GM23338 (cell line): ENCODE measurements at regions not wholly inside any gene's neighbourhood (a gene's known extent, or its start where the extent isn't known, plus 50 kb on each side); places are given as distances from the start of the nearest gene placed in this dataset.
A peak's percentile ranks its signal among the peaks of the same experiment; 100 is the strongest.

Experiments
- ATAC-seq: fragments of 200-7000 bp; cut with Tn5 transposase; 3 replicates; pipeline ENCODE4 v1.9.1; 2020
- DNase-seq: peaks from one replicate; pipeline ENCODE4 v3.0.0-alpha.2; 2015; ENCODE audit warnings: low spot score
- H2AFZ ChIP-seq: fragments of 200-600 bp; sonication (generic); 2 replicates; pipeline ENCODE4 v1.8.0; 2016; ENCODE audit warnings: antibody characterized with exemption, mild to moderate bottlenecking, moderate library complexity
- H3F3A ChIP-seq: fragments of 200-600 bp; sonication (generic); replicated peaks from 2 replicates; pipeline ENCODE4 v1.8.0; 2017; ENCODE audit warnings: antibody characterized with exemption, mixed run types, low read depth
- H3K27ac ChIP-seq: fragments of 200-600 bp; sonication (generic); 2 replicates; pipeline ENCODE4 v1.6.1; 2016; ENCODE audit warnings: low read depth
- H3K27me3 ChIP-seq: fragments of 200-600 bp; sonication (generic); 2 replicates; pipeline ENCODE4 v1.8.0; 2016; ENCODE audit warnings: mild to moderate bottlenecking, mixed run types, moderate library complexity; ENCODE audit not compliant: insufficient read depth
- H3K36me3 ChIP-seq: fragments of 200-600 bp; sonication (generic); 2 replicates; pipeline ENCODE4 v1.8.0; 2016; ENCODE audit warnings: mild to moderate bottlenecking; ENCODE audit not compliant: insufficient read depth
- H3K4me1 ChIP-seq: fragments of 200-600 bp; sonication (generic); 2 replicates; pipeline ENCODE4 v1.8.0; 2016; ENCODE audit warnings: mild to moderate bottlenecking, moderate library complexity; ENCODE audit not compliant: insufficient read depth
- H3K4me2 ChIP-seq: fragments of 200-600 bp; sonication (generic); 2 replicates; pipeline ENCODE4 v1.7.1; 2017; ENCODE audit warnings: mixed run types
- H3K4me3 ChIP-seq: fragments of 200-600 bp; sonication (generic); 2 replicates; pipeline ENCODE4 v1.6.1; 2016; ENCODE audit warnings: mixed run types
- H3K79me2 ChIP-seq: fragments of 200-600 bp; sonication (generic); replicated peaks from 2 replicates; pipeline ENCODE4 v1.8.0; 2017; ENCODE audit warnings: mild to moderate bottlenecking; ENCODE audit not compliant: insufficient read depth
- H3K9me2 ChIP-seq: fragments of 200-600 bp; sonication (generic); 2 replicates; pipeline ENCODE4 v1.8.0; 2017; ENCODE audit not compliant: insufficient read depth
- H4K20me1 ChIP-seq: fragments of 200-600 bp; sonication (generic); replicated peaks from 2 replicates; pipeline ENCODE4 v1.8.0; 2017; ENCODE audit warnings: mild to moderate bottlenecking; ENCODE audit not compliant: insufficient read depth
- H3K27ac Mint-ChIP-seq: 2 replicates; pipeline ENCODE4 v1.8.0; 2020; ENCODE audit warnings: inconsistent platforms, mild to moderate bottlenecking, moderate library complexity, mixed read lengths
- H3K27me3 Mint-ChIP-seq: 3 replicates; pipeline ENCODE4 v1.8.0; 2022; ENCODE audit warnings: low read depth, mild to moderate bottlenecking, moderate library complexity, mixed read lengths, inconsistent platforms; ENCODE audit not compliant: insufficient read depth, poor library complexity
- H3K36me3 Mint-ChIP-seq: 3 replicates; pipeline ENCODE4 v1.8.0; 2021; ENCODE audit warnings: low read depth, mild to moderate bottlenecking, inconsistent platforms, moderate library complexity, mixed read lengths
- H3K4me1 Mint-ChIP-seq: 3 replicates; pipeline ENCODE4 v1.8.0; 2020; ENCODE audit warnings: mild to moderate bottlenecking, inconsistent platforms, mixed read lengths
- H3K4me3 Mint-ChIP-seq: 3 replicates; pipeline ENCODE4 v1.8.0; 2021; ENCODE audit warnings: moderate library complexity, mild to moderate bottlenecking, inconsistent platforms, mixed read lengths
- H3K9me3 Mint-ChIP-seq: 3 replicates; pipeline ENCODE4 v1.8.0; 2020; ENCODE audit warnings: moderate library complexity, mild to moderate bottlenecking, inconsistent platforms, mixed read lengths
- CREB1 ChIP-seq: fragments of 250-450 bp; sonication (Bioruptor Pico); IDR thresholded peaks from 2 replicates; pipeline ENCODE4 v1.5.0; 2020; ENCODE audit warnings: low read depth, mild to moderate bottlenecking, moderate library complexity
- EZH2phosphoT487 ChIP-seq: fragments of 200-600 bp; sonication (generic); IDR thresholded peaks from one replicate; pipeline ENCODE4 v1.8.1; 2018; ENCODE audit warnings: antibody characterized with exemption; ENCODE audit not compliant: unreplicated experiment
- JUNB ChIP-seq: IDR thresholded peaks from one replicate; pipeline ENCODE4 v1.6.1; 2016; ENCODE audit warnings: antibody characterized with exemption; ENCODE audit not compliant: unreplicated experiment
- NANOG ChIP-seq: IDR thresholded peaks from 2 replicates; pipeline ENCODE4 v1.6.1; 2016; ENCODE audit warnings: antibody characterized with exemption, borderline replicate concordance
- STAT1 ChIP-seq: IDR thresholded peaks from one replicate; pipeline ENCODE4 v1.6.1; 2016; ENCODE audit warnings: antibody characterized with exemption; ENCODE audit not compliant: unreplicated experiment
- ZNF114 ChIP-seq: fragments of 250-450 bp; sonication (Bioruptor Pico); IDR thresholded peaks from 2 replicates; pipeline ENCODE4 v1.5.0; 2020; ENCODE audit warnings: mild to moderate bottlenecking, moderate library complexity
- TF ChIP-seq, protein P1 (sequence below), 2 experiments: fragments of 200-600 bp in 1 of 2; sonication (generic) in 1 of 2; conservative IDR thresholded peaks; 2 replicates each; pipeline versions ENCODE4 v1.5.1 to v1.6.1; 2016 to 2017; ENCODE audit warnings: antibody characterized with exemption in 2 of 2, low read depth in 2 of 2, mild to moderate bottlenecking in 2 of 2, moderate library complexity in 1 of 2
- TF ChIP-seq, protein P2 (sequence below): fragments of 250-450 bp; sonication (Bioruptor Pico); IDR thresholded peaks from 2 replicates; pipeline ENCODE4 v1.5.0; 2020; ENCODE audit warnings: mild to moderate bottlenecking, moderate library complexity
- TF ChIP-seq, protein P3 (sequence below): IDR thresholded peaks from 2 replicates; pipeline ENCODE4 v1.6.1; 2016; ENCODE audit warnings: antibody characterized with exemption

DNA sequence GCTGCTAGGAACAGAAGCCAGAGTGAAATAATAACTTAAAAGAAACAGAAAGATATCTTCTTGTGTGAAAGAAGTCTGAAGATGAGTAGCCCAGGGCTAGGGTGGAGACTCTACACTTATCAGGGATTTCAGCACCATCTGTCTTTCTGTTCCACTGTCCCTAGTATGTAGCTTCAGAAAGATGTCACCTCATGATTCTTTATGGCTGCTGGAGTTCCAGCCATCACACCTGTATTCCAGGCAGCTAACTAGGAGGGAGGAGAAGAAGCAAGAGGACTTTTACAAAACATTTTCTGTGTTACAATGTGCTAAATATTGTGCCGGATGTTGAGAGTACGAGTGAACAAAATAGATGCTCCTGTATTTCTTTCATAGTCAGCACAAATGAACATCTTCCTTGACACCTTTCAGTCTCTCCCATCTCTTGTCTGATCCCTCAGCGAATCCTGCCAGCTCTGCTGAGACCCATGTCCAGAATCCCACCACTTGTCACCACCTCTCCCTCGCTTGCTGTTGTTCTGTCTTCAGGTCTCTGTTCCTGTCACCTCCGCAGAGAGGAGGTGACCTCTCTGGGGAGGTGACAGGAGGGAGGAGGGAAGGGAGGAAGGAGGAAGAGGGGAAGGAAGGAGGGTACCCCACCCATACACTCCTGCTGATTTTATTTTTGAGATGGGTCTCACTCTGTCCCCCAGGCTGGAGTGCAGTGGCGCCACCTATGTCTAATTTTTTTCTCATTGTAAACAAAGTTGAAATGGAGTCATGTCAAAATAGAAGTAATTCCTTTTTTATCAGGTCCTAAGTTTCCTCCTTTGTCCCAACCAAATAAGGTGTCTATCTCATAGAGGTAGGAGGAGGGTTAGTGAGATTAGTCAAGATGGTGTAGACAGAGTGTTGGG is 188.9 kb downstream of the TFAP2C start:
- no peaks in the 10 kb centered on the region for H4K20me1 ChIP-seq
- H3K4me2 ChIP-seq: no peak overlapping the region
- no peak for ATAC-seq
- Mint-ChIP-seq H3K4me1 (peaks cover 22% of the 10 kb centered on the region), H3K9me3 (peaks cover 4% of the 10 kb centered on the region; the same call in 2 of the 3 replicates), H3K27ac (no peak overlapping the region), H3K4me3 (no peak overlapping the region), H3K27me3 (peaks cover 9% of the 10 kb centered on the region), H3K36me3 (no peaks in the 10 kb centered on the region; the same call in 2 of the 3 replicates)
- H3F3A ChIP-seq: no peaks in the 10 kb centered on the region
- no peaks in the 10 kb centered on the region for H3K27me3 ChIP-seq
- H3K36me3 ChIP-seq: no peaks in the 10 kb centered on the region
- no peaks in the 10 kb centered on the region for H3K79me2 ChIP-seq
- H3K9me2 ChIP-seq: no peaks in the 10 kb centered on the region
- H3K4me1 ChIP-seq: peaks cover 5% of the 10 kb centered on the region
- no peak overlapping the region for H2AFZ ChIP-seq
- TF ChIP-seq, protein P1, sequence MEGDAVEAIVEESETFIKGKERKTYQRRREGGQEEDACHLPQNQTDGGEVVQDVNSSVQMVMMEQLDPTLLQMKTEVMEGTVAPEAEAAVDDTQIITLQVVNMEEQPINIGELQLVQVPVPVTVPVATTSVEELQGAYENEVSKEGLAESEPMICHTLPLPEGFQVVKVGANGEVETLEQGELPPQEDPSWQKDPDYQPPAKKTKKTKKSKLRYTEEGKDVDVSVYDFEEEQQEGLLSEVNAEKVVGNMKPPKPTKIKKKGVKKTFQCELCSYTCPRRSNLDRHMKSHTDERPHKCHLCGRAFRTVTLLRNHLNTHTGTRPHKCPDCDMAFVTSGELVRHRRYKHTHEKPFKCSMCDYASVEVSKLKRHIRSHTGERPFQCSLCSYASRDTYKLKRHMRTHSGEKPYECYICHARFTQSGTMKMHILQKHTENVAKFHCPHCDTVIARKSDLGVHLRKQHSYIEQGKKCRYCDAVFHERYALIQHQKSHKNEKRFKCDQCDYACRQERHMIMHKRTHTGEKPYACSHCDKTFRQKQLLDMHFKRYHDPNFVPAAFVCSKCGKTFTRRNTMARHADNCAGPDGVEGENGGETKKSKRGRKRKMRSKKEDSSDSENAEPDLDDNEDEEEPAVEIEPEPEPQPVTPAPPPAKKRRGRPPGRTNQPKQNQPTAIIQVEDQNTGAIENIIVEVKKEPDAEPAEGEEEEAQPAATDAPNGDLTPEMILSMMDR (conservative IDR thresholded peaks at IDR 0.05; ENCODE audit: low read depth in 2 of 2): peak; percentile 54 to 64
- TF ChIP-seq EZH2phosphoT487: no peak
- no peak for TF ChIP-seq NANOG
- peak; percentile 47 for DNase-seq
- no peak overlapping the region for H3K4me3 ChIP-seq
- H3K27ac ChIP-seq: no peak overlapping the region

DNA sequence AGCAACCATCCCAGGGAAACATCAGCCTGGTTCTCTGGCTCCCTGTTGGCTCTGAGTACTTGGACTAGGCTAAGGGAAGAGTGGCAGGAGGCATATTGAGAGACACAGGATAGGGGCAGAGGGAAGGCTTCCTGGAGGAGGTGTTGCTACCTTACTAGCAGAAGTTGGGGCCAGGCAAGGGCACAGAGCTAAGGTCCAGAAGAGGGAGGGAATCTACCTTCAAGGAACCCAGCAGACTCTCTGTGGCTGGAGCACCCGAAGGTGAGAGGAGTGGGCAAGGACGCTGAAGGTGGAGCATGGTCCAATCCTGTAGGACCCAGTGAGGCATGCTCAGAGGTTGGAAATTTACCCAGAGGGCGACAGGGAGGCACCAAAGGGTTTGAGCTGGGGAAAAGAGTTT is 191.9 kb downstream of the TFAP2C start:
- Histone ChIP-seq H3K4me3 (no peak overlapping the region), H4K20me1 (no peaks in the 10 kb centered on the region), H3K4me2 (no peak overlapping the region), H3K4me1 (no peaks in the 10 kb centered on the region), H3K36me3 (no peaks in the 10 kb centered on the region), H3K27ac (no peak overlapping the region), H3K27me3 (no peaks in the 10 kb centered on the region), H2AFZ (peak overlapping the region; percentile 66; the same call in 1 of the 2 replicates), H3K79me2 (no peaks in the 10 kb centered on the region), H3K9me2 (no peaks in the 10 kb centered on the region), H3F3A (no peaks in the 10 kb centered on the region)
- Mint-ChIP-seq H3K9me3 (peaks cover 4% of the 10 kb centered on the region; the same call in 2 of the 3 replicates), H3K27me3 (peaks cover 10% of the 10 kb centered on the region), H3K4me3 (no peak overlapping the region), H3K36me3 (no peaks in the 10 kb centered on the region), H3K4me1 (peaks cover 12% of the 10 kb centered on the region), H3K27ac (no peak overlapping the region)
- peak; percentile 45; the same call in 2 of the 3 replicates for ATAC-seq
- peak; percentile 40 for DNase-seq
- no peak for TF ChIP-seq EZH2phosphoT487
- no peak for TF ChIP-seq ZNF114 (CRISPR knock-in tag)
- TF ChIP-seq, protein P2, sequence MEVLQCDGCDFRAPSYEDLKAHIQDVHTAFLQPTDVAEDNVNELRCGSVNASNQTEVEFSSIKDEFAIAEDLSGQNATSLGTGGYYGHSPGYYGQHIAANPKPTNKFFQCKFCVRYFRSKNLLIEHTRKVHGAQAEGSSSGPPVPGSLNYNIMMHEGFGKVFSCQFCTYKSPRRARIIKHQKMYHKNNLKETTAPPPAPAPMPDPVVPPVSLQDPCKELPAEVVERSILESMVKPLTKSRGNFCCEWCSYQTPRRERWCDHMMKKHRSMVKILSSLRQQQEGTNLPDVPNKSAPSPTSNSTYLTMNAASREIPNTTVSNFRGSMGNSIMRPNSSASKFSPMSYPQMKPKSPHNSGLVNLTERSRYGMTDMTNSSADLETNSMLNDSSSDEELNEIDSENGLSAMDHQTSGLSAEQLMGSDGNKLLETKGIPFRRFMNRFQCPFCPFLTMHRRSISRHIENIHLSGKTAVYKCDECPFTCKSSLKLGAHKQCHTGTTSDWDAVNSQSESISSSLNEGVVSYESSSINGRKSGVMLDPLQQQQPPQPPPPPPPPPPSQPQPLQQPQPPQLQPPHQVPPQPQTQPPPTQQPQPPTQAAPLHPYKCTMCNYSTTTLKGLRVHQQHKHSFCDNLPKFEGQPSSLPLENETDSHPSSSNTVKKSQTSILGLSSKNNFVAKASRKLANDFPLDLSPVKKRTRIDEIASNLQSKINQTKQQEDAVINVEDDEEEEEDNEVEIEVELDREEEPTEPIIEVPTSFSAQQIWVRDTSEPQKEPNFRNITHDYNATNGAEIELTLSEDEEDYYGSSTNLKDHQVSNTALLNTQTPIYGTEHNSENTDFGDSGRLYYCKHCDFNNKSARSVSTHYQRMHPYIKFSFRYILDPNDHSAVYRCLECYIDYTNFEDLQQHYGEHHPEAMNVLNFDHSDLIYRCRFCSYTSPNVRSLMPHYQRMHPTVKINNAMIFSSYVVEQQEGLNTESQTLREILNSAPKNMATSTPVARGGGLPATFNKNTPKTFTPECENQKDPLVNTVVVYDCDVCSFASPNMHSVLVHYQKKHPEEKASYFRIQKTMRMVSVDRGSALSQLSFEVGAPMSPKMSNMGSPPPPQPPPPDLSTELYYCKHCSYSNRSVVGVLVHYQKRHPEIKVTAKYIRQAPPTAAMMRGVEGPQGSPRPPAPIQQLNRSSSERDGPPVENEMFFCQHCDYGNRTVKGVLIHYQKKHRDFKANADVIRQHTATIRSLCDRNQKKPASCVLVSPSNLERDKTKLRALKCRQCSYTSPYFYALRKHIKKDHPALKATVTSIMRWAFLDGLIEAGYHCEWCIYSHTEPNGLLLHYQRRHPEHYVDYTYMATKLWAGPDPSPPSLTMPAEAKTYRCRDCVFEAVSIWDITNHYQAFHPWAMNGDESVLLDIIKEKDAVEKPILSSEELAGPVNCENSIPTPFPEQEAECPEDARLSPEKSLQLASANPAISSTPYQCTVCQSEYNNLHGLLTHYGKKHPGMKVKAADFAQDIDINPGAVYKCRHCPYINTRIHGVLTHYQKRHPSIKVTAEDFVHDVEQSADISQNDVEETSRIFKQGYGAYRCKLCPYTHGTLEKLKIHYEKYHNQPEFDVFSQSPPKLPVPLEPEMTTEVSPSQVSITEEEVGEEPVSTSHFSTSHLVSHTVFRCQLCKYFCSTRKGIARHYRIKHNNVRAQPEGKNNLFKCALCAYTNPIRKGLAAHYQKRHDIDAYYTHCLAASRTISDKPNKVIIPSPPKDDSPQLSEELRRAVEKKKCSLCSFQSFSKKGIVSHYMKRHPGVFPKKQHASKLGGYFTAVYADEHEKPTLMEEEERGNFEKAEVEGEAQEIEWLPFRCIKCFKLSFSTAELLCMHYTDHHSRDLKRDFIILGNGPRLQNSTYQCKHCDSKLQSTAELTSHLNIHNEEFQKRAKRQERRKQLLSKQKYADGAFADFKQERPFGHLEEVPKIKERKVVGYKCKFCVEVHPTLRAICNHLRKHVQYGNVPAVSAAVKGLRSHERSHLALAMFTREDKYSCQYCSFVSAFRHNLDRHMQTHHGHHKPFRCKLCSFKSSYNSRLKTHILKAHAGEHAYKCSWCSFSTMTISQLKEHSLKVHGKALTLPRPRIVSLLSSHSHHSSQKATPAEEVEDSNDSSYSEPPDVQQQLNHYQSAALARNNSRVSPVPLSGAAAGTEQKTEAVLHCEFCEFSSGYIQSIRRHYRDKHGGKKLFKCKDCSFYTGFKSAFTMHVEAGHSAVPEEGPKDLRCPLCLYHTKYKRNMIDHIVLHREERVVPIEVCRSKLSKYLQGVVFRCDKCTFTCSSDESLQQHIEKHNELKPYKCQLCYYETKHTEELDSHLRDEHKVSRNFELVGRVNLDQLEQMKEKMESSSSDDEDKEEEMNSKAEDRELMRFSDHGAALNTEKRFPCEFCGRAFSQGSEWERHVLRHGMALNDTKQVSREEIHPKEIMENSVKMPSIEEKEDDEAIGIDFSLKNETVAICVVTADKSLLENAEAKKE (CRISPR knock-in tag): no peak
- TF ChIP-seq STAT1: no peak
- no peak for TF ChIP-seq CREB1 (CRISPR knock-in tag)
- TF ChIP-seq NANOG: no peak
- no peak for TF ChIP-seq JUNB
- TF ChIP-seq, protein P3, sequence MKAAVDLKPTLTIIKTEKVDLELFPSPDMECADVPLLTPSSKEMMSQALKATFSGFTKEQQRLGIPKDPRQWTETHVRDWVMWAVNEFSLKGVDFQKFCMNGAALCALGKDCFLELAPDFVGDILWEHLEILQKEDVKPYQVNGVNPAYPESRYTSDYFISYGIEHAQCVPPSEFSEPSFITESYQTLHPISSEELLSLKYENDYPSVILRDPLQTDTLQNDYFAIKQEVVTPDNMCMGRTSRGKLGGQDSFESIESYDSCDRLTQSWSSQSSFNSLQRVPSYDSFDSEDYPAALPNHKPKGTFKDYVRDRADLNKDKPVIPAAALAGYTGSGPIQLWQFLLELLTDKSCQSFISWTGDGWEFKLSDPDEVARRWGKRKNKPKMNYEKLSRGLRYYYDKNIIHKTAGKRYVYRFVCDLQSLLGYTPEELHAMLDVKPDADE: no peak
